GM10248 (cell line): ENCODE measurements at regions not wholly inside any gene's neighbourhood (a gene's known extent, or its start where the extent isn't known, plus 50 kb on each side); places are given as distances from the start of the nearest gene placed in this dataset.

ENCODE experiments used
- CTCF ChIA-PET: fragments of 300-600 bp; sonication (Branson Sonifier 250); formaldehyde crosslinking; extraction: SDS; loops from one replicate; lab custom pipeline; 2021; ENCODE audit warnings: antibody characterized with exemption; lab: Yijun Ruan, JAX
- POLR2A ChIA-PET: fragments of 350-650 bp; sonication (Branson Sonifier 250); formaldehyde crosslinking; extraction: SDS; loops from one replicate; lab custom pipeline; 2020; ENCODE audit warnings: antibody characterized with exemption; lab: Yijun Ruan, JAX
- DNase-seq: peaks from one replicate; pipeline ENCODE4 v3.0.0; 2012; ENCODE audit errors: extremely low spot score
- TF ChIP-seq, protein P1 (sequence below): IDR thresholded peaks from 2 replicates; pipeline ENCODE4 v1.5.1; 2012; ENCODE audit warnings: mild to moderate bottlenecking, low read depth; ENCODE audit errors: extremely low read depth, missing control alignments, control extremely low read depth

DNA sequence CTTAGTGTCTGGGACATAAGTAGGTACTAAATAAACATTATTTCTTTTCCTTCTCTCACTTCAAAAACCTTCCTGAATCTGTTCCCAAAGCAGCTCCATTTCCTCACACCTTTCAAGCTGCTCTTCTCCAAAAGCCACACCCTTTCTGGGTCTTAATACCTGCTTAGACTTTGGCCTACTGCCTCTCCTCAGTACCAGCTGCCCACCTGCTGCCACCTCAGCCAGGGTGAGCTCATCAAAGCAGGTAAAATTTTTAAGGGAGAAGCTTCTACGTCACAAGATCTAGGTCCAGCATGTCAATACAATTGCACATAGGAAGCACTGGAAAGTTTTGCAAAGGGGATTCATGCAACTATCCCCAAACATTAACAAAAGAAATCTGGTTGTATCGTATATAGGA, 108.4 kb downstream of the RPL27A start:
- ChIA-PET POLR2A (no interaction called here), CTCF (interaction anchor here (4.7 kb wide), 1 partner anchor 13 kb away, joined by 18 read pairs; no protein-coding TSS in a partner anchor)
- TF ChIP-seq, protein P1, sequence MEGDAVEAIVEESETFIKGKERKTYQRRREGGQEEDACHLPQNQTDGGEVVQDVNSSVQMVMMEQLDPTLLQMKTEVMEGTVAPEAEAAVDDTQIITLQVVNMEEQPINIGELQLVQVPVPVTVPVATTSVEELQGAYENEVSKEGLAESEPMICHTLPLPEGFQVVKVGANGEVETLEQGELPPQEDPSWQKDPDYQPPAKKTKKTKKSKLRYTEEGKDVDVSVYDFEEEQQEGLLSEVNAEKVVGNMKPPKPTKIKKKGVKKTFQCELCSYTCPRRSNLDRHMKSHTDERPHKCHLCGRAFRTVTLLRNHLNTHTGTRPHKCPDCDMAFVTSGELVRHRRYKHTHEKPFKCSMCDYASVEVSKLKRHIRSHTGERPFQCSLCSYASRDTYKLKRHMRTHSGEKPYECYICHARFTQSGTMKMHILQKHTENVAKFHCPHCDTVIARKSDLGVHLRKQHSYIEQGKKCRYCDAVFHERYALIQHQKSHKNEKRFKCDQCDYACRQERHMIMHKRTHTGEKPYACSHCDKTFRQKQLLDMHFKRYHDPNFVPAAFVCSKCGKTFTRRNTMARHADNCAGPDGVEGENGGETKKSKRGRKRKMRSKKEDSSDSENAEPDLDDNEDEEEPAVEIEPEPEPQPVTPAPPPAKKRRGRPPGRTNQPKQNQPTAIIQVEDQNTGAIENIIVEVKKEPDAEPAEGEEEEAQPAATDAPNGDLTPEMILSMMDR = no peak
- no peak for DNase-seq

DNA sequence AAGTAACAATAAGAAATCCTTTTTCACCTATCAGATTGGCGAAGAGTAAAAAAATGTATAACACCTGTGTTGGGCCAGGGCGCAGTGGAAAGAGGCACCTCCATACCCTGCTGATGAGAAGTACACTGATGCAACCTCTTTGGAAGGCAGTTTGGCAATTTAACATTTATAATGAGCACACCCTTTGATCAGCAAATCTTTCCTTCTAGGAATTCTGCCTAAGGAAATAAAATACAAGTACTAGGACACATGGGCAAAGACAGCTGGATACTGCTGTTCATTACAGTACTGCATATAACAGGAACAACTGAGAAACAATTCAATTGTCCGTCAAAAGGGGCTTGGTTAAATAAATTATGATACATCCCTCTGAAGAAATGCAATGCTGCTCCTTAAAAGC, 110.1 kb downstream of the RPL27A start:
- TF ChIP-seq, protein P1 = no peak
- ChIA-PET POLR2A (no interaction called here), CTCF (interaction anchor here (0.7 to 1.1 kb wide), 2 partner anchors 14 to 21 kb away, joined by 3 read pairs; no protein-coding TSS in a partner anchor)
- DNase-seq = no peak

DNA sequence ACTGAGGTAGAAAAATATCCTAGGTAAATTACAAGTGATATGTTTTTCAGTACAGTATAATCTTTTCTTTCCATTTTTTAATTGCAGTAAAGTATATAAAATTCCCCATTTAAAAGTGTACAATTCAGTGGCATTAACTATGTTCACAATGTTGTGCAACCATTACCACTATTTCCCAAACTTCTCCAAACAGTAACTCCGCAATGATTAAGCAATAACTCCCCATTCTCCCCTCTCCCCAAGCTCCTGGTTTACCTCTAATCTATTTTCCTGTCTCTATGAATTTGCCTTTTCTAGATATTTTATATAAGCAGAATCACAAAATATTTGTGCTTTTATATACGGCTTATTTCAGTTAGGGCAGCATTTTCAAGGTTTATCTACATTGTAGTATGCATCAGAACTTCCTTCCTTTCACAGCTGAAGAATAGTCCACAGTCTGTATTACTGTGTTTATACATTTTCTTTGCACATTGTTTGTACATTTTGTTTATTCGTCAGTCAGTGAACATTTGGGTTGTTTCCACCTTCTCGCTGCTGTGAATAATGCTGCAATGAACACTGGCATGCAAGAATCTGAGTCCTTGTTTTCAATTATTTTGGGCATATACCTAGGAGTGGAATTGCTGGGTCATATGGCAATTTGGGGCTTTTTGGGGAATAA, 110.7 kb downstream of the RPL27A start:
- no peak for DNase-seq
- POLR2A ChIA-PET = no interaction called here
- CTCF ChIA-PET = interaction anchor here (1.1 kb wide), 1 partner anchor 21 kb away, joined by 3 read pairs; no protein-coding TSS in a partner anchor
- TF ChIP-seq, protein P1 = no peak

DNA sequence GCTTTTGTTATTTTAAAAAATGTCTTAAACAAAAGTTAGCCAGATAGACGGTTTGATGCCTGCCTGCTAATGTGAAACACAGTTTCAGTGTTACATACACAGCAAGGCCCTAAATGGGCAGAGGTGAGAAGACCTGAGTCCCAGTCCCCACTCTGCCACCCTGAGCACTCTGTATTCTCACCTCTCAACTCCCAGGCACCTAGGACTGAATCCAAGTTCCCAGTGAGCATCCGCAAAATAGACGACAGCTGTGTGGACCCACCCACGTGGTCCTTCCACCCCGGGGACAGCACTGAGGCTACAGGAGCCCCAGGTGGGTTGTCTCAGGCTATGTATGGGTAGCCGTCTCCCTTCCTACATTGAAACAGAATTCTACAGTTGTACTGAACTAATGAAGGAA, 111.5 kb downstream of the RPL27A start:
- no peak for DNase-seq
- TF ChIP-seq, protein P1 = no peak
- ChIA-PET CTCF (no interaction called here), POLR2A (no interaction called here)

- ChIA-PET POLR2A (no interaction called here), CTCF (no interaction called here)
- TF ChIP-seq, protein P1 = no peak
- DNase-seq = no peak
These were observed 112.1 kb downstream of the RPL27A start for GRCh38 chr11:8794677-8795103.

GRCh38 chr11:8796941-8797340, 114.0 kb upstream of the AKIP1 start:
- CTCF ChIA-PET = interaction anchor here (1.3 to 1.5 kb wide), 3 partner anchors 13 to 17 kb away, joined by 4 to 6 read pairs (median 4); a partner anchor contains a TSS
- DNase-seq = no peak
- POLR2A ChIA-PET = no interaction called here
- TF ChIP-seq, protein P1 = no peak
